HG03095 (cell line): ENCODE measurements at regions not wholly inside any gene's neighbourhood (a gene's known extent, or its start where the extent isn't known, plus 50 kb on each side); places are given as distances from the start of the nearest gene placed in this dataset.

Source experiments
- ATAC-seq: cut with Tn5 transposase; IDR thresholded peaks from one replicate; pipeline ENCODE4 v1.9.1; 2021; ENCODE audit warnings: moderate library complexity; ENCODE audit not compliant: unreplicated experiment

GRCh38 chr2:12156349-12156748, 409.9 kb downstream of the LPIN1 start:
- no peak for ATAC-seq

GRCh38 chr2:12161085-12161484, 414.7 kb downstream of the LPIN1 start:
- no peak for ATAC-seq

GRCh38 chr2:12162269-12163247, 416.1 kb downstream of the LPIN1 start:
- no peak for ATAC-seq

GRCh38 chr2:12163866-12164265, 417.4 kb downstream of the LPIN1 start:
- no peak for ATAC-seq

GRCh38 chr2:12164689-12165088, 418.3 kb downstream of the LPIN1 start:
- no peak for ATAC-seq

- no peak for ATAC-seq
Measured at GRCh38 chr2:12167525-12168317, 421.3 kb downstream of the LPIN1 start.

GRCh38 chr2:12168354-12168753, 421.9 kb downstream of the LPIN1 start:
- ATAC-seq: no peak

- ATAC-seq: no peak
Measured at GRCh38 chr2:12168791-12169388, 422.5 kb downstream of the LPIN1 start.

GRCh38 chr2:12169721-12170120, 423.3 kb downstream of the LPIN1 start:
- ATAC-seq: no peak

GRCh38 chr2:12170121-12170520, 423.7 kb downstream of the LPIN1 start:
- no peak for ATAC-seq

- no peak for ATAC-seq
Measured at GRCh38 chr2:12173271-12173942, 427.0 kb downstream of the LPIN1 start.

- no peak for ATAC-seq
Measured at GRCh38 chr2:12173943-12174340, 427.5 kb downstream of the LPIN1 start.

- ATAC-seq: no peak
Measured at GRCh38 chr2:12175323-12175722, 428.9 kb downstream of the LPIN1 start.

GRCh38 chr2:12176623-12177454, 430.4 kb downstream of the LPIN1 start:
- ATAC-seq: peak; percentile 90

GRCh38 chr2:12177455-12178288, 431.2 kb downstream of the LPIN1 start:
- peak; percentile 79 for ATAC-seq

GRCh38 chr2:12178289-12179080, 432.1 kb downstream of the LPIN1 start:
- no peak for ATAC-seq

- ATAC-seq: no peak
Measured at GRCh38 chr2:12180031-12180430, 433.6 kb downstream of the LPIN1 start.

GRCh38 chr2:12183032-12183645, 436.7 kb downstream of the LPIN1 start:
- no peak for ATAC-seq
